HepG2 (cell line): ENCODE measurements at regions not wholly inside any gene's neighbourhood (a gene's known extent, or its start where the extent isn't known, plus 50 kb on each side); places are given as distances from the start of the nearest gene placed in this dataset.
A peak's percentile ranks its signal among the peaks of the same experiment; 100 is the strongest.

ENCODE experiments used
- ATAC-seq: fragments of 200-7000 bp; cut with Tn5 transposase; 3 replicates; pipeline ENCODE4 v1.9.1; 2020; ENCODE audit warnings: mild to moderate bottlenecking, moderate library complexity
- BruUV-seq: library from RNA; stranded (reverse); fragments of 400-500 nt; replicated peaks from 2 replicates; lab custom pipeline; 2021; lab: Mats Ljungman, UMichigan
- CTCF ChIA-PET: fragments of 300-600 bp; formaldehyde crosslinking; extraction: SDS; loops from one replicate; lab custom pipeline; 2021; ENCODE audit warnings: low total read pairs, inconsistent platforms, low intra/inter-chr PET ratio; lab: Yijun Ruan, JAX
- POLR2A ChIA-PET: fragments of 350-600 bp; sonication (Branson Sonifier 250); formaldehyde crosslinking; loops from one replicate; lab custom pipeline; 2020; ENCODE audit warnings: antibody characterized with exemption, inconsistent platforms; lab: Yijun Ruan, JAX
- DNase-seq: peaks from one replicate; pipeline ENCODE4 v3.0.0-alpha.2; 2015; ENCODE audit warnings: low spot score
- FAIRE-seq: peaks from 3 replicates; lab custom pipeline; 2011; peaks lifted over from hg19 to GRCh38; lab: Jason Lieb, UNC
- H2AFZ ChIP-seq: one replicate; pipeline ENCODE4 v1.6.1; 2011; ENCODE audit warnings: low read length, inconsistent platforms
- H3K27ac ChIP-seq: fragments of 300-600 bp; 3 replicates; pipeline ENCODE4 v1.8.0; 2011; ENCODE audit warnings: mixed run types, mild to moderate bottlenecking, mixed read lengths, low read length, inconsistent platforms; ENCODE audit not compliant: insufficient read depth; ENCODE audit errors: extremely low read length
- H3K27me3 ChIP-seq, 2 experiments: fragments of 200-600 bp in 1 of 2; 2 replicates in 1 of 2; 3 replicates in 1 of 2; pipeline versions ENCODE4 v1.6.0 to v1.8.0; 2011; ENCODE audit warnings: low read length in 2 of 2, mild to moderate bottlenecking in 2 of 2, moderate library complexity in 2 of 2, inconsistent platforms in 1 of 2; ENCODE audit not compliant: insufficient read depth in 2 of 2, control insufficient read depth in 1 of 2
- H3K36me3 ChIP-seq, 2 experiments: fragments of 200-600 bp in 1 of 2; replicated peaks in 1 of 2; 2 replicates in 1 of 2; 3 replicates in 1 of 2; pipeline versions ENCODE4 v1.5.1 to v1.8.0; 2011; ENCODE audit warnings: low read length in 2 of 2, inconsistent platforms in 1 of 2; ENCODE audit not compliant: insufficient read depth in 2 of 2, control insufficient read depth in 1 of 2
- H3K4me1 ChIP-seq: 2 replicates; pipeline ENCODE4 v1.5.1; 2012; ENCODE audit warnings: low read length, inconsistent platforms; ENCODE audit not compliant: insufficient read depth
- H3K4me2 ChIP-seq: 2 replicates; pipeline ENCODE4 v1.6.0; 2011; ENCODE audit warnings: low read depth, low read length, inconsistent platforms
- H3K4me3 ChIP-seq, 3 experiments: fragments of 200-600 bp in 1 of 3; sonication (generic), shearing (Covaris generic) in 1 of 3; replicated peaks in 1 of 3; 2 replicates each; pipeline ENCODE4 v1.5.1; 2011 to 2016; ENCODE audit warnings: low read length in 3 of 3, inconsistent platforms in 2 of 3, low read depth in 2 of 3, mild to moderate bottlenecking in 2 of 3, control low read depth in 1 of 3, mixed read lengths in 1 of 3; ENCODE audit not compliant: insufficient read depth in 1 of 3
- H3K79me2 ChIP-seq: one replicate; pipeline ENCODE4 v1.6.1; 2011; ENCODE audit warnings: low read length, inconsistent platforms; ENCODE audit not compliant: insufficient read depth
- H3K9ac ChIP-seq: 2 replicates; pipeline ENCODE4 v1.6.0; 2011; ENCODE audit warnings: mild to moderate bottlenecking, low read depth, low read length, inconsistent platforms; ENCODE audit not compliant: insufficient read depth
- H3K9me3 ChIP-seq: 2 replicates; pipeline ENCODE4 v1.5.1; 2012; ENCODE audit warnings: mild to moderate bottlenecking, low read length
- H4K20me1 ChIP-seq: 2 replicates; pipeline ENCODE4 v1.6.0; 2011; ENCODE audit warnings: inconsistent platforms, mild to moderate bottlenecking, low read length, moderate library complexity; ENCODE audit not compliant: insufficient read depth
- BCL6 ChIP-seq: IDR thresholded peaks from 2 replicates; pipeline ENCODE4 v1.6.1; 2016; ENCODE audit warnings: missing genetic modification reagents, missing compliant biosample characterization
- MAFF ChIP-seq: IDR thresholded peaks from 2 replicates; pipeline ENCODE4 v1.6.1; 2011; ENCODE audit warnings: low read depth, low read length, improper control_type of control experiment
- MAFK ChIP-seq, 2 experiments: IDR thresholded peaks in 1 of 2; conservative IDR thresholded peaks in 1 of 2; 2 replicates each; pipeline ENCODE4 v1.6.1; 2011; ENCODE audit warnings: improper control_type of control experiment in 2 of 2, low read length in 2 of 2
- MYC ChIP-seq: sonication (generic); formaldehyde crosslinking; IDR thresholded peaks from 2 replicates; pipeline ENCODE4 v1.9.0; 2021; ENCODE audit warnings: missing genetic modification reagents, borderline replicate concordance
- TAF15 ChIP-seq: fragments of 200-400 bp; formaldehyde crosslinking; IDR thresholded peaks from one replicate; pipeline ENCODE4 v1.6.1; 2018; ENCODE audit warnings: mild to moderate bottlenecking, low read depth, low read length; ENCODE audit not compliant: poor library complexity, severe bottlenecking
- ZC3H4 ChIP-seq: sonication (generic); formaldehyde crosslinking; IDR thresholded peaks from 2 replicates; pipeline ENCODE4 v1.4.0; 2020; ENCODE audit warnings: missing genetic modification reagents, borderline replicate concordance
- ZKSCAN8 ChIP-seq: IDR thresholded peaks from 2 replicates; pipeline ENCODE4 v1.6.1; 2016; ENCODE audit warnings: borderline replicate concordance, missing genetic modification reagents, missing compliant biosample characterization
- ZNF234 ChIP-seq: sonication (generic); formaldehyde crosslinking; conservative IDR thresholded peaks from 2 replicates; pipeline ENCODE4 v1.5.1; 2020; ENCODE audit warnings: mild to moderate bottlenecking, missing genetic modification reagents
- ZNF260 ChIP-seq: sonication (generic); formaldehyde crosslinking; IDR thresholded peaks from 2 replicates; pipeline ENCODE4 v1.4.0; 2020; ENCODE audit warnings: missing genetic modification reagents, low read depth, mild to moderate bottlenecking, borderline replicate concordance
- ZNF263 ChIP-seq: sonication (generic); formaldehyde crosslinking; IDR thresholded peaks from 2 replicates; pipeline ENCODE4 v1.4.0; 2020; ENCODE audit warnings: missing genetic modification reagents
- ZNF496 ChIP-seq: sonication (generic); formaldehyde crosslinking; IDR thresholded peaks from 2 replicates; pipeline ENCODE4 v1.8.1; 2023; ENCODE audit warnings: mild to moderate bottlenecking, moderate library complexity, missing genetic modification reagents; ENCODE audit not compliant: insufficient replicate concordance
- ZNF549 ChIP-seq: sonication (generic); formaldehyde crosslinking; IDR thresholded peaks from 2 replicates; pipeline ENCODE4 v1.5.0; 2020; ENCODE audit warnings: missing genetic modification reagents
- WGBS: methylation state at CpG from one replicate; pipeline ENCODE4 v1.1.6; 2017; ENCODE audit warnings: low lambda C conversion rate; 5-methylcytosine and 5-hydroxymethylcytosine counted together
- in situ Hi-C: cut with HindIII; loops from 2 replicates; pipeline ENCODE4 v1.10.0; 2017; ENCODE audit warnings: low pct_unique_long_range_greater_than_20kb; ENCODE audit not compliant: extremely low pct_ligation_motif_present
- intact Hi-C: fragments of 100-400 bp; cut with micrococcal nuclease; formaldehyde crosslinking; loops from one replicate; pipeline ENCODE4 v1.10.0; 2022; ENCODE audit not compliant: unreplicated experiment
- TF ChIP-seq, protein P1 (sequence below): sonication (generic); formaldehyde crosslinking; IDR thresholded peaks from 2 replicates; pipeline ENCODE4 v1.8.1; 2022; ENCODE audit warnings: mild to moderate bottlenecking, missing genetic modification reagents

DNA sequence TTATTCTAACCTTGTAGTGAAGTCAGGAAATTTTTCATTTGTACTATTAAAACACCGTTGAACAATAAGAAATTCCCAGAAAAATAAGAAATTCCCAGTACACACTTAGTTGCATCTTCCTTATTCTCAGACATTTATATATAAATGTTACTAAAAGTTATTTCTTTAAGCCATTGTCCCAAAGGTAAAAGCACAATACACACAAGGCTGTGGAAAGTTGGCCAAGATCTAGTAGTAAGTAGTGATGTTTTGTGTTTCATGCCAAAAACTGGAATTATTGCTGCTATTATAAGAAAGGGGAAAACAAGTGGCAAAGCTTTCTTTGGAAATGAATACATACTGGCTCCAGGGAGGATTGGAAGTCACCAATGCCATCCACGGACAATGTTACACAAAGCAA, 802.5 kb upstream of the DPPA4 start:
- no peaks in the 10 kb centered on the region for H3K4me1 ChIP-seq
- H3K27me3 ChIP-seq: no peaks in the 10 kb centered on the region
- no peak for DNase-seq
- in situ Hi-C loops: no loop called here
- no peaks in the 10 kb centered on the region for H3K36me3 ChIP-seq
- no peak for FAIRE-seq
- H3K79me2 ChIP-seq: no peaks in the 10 kb centered on the region
- no peaks in the 10 kb centered on the region; the same call in 1 of the 2 replicates for H3K9me3 ChIP-seq
- no peak overlapping the region for H3K4me2 ChIP-seq
- H3K27ac ChIP-seq: no peak overlapping the region
- ChIA-PET CTCF (no interaction called here), POLR2A (no interaction called here)
- H4K20me1 ChIP-seq: no peaks in the 10 kb centered on the region
- no peak for TF ChIP-seq ZC3H4
- TF ChIP-seq ZNF549: no peak
- no peak for TF ChIP-seq TAF15
- TF ChIP-seq BCL6 (CRISPR knock-in tag): no peak
- no peak for TF ChIP-seq MYC
- TF ChIP-seq, protein P1, sequence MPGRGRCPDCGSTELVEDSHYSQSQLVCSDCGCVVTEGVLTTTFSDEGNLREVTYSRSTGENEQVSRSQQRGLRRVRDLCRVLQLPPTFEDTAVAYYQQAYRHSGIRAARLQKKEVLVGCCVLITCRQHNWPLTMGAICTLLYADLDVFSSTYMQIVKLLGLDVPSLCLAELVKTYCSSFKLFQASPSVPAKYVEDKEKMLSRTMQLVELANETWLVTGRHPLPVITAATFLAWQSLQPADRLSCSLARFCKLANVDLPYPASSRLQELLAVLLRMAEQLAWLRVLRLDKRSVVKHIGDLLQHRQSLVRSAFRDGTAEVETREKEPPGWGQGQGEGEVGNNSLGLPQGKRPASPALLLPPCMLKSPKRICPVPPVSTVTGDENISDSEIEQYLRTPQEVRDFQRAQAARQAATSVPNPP (CRISPR knock-in tag): no peak
- TF ChIP-seq ZNF496 (CRISPR knock-in tag): no peak
- no peak overlapping the region for H2AFZ ChIP-seq
- no TSS peak for BruUV-seq
- WGBS: 0% methylated on average over 2 of the region's 2 CpGs
- no peak overlapping the region for H3K4me3 ChIP-seq
- no peak overlapping the region for H3K9ac ChIP-seq
- intact Hi-C loops: no loop called here
- ATAC-seq: no peak

DNA sequence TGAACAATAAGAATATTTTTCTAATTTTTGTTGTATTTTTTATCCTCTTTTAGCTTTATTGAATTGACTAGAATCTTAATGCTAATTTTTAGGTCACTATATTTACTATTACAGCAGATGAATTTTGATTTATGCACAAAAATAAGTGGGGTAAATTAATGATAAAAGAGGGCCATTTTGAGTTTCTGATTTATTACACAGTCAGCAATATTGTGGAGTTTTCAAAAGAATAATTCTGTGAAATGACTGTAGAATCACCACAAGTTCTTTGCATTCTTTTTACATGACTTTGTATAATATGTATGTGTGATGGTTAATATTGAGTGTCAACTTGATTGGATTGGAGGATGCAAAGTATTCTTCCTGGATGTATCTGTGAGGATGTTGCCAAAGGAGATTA, 812.4 kb upstream of the DPPA4 start:
- no peaks in the 10 kb centered on the region for H3K9me3 ChIP-seq
- no peaks in the 10 kb centered on the region for H3K36me3 ChIP-seq
- no peak for ATAC-seq
- no peaks in the 10 kb centered on the region for H3K27me3 ChIP-seq
- no peaks in the 10 kb centered on the region for H3K79me2 ChIP-seq
- no peaks in the 10 kb centered on the region for H4K20me1 ChIP-seq
- H3K4me3 ChIP-seq: no peak overlapping the region
- no TSS peak for BruUV-seq
- no peak overlapping the region for H3K27ac ChIP-seq
- ChIA-PET POLR2A (no interaction called here), CTCF (no interaction called here)
- no peaks in the 10 kb centered on the region for H3K4me1 ChIP-seq
- TF ChIP-seq MAFK (conservative IDR thresholded peaks at IDR 0.05 in 1 of 2, IDR thresholded peaks at IDR 0.05 in 1 of 2; ENCODE audit: low read length in 2 of 2): peak; percentile 82 to 93
- no peak for TF ChIP-seq ZKSCAN8 (CRISPR knock-in tag)
- no peak for TF ChIP-seq ZNF263 (CRISPR knock-in tag)
- peak; percentile 88 for TF ChIP-seq MAFF
- TF ChIP-seq ZNF234 (CRISPR knock-in tag): no peak
- no peak for TF ChIP-seq ZNF260 (CRISPR knock-in tag)
- in situ Hi-C loops (no loop called here), intact Hi-C loops (no loop called here)
- H3K9ac ChIP-seq: no peak overlapping the region
- no peak overlapping the region for H2AFZ ChIP-seq
- FAIRE-seq: no peak
- H3K4me2 ChIP-seq: no peak overlapping the region
- DNase-seq: no peak
